MM.1S (cell line): ENCODE measurements at regions not wholly inside any gene's neighbourhood (a gene's known extent, or its start where the extent isn't known, plus 50 kb on each side); places are given as distances from the start of the nearest gene placed in this dataset.

Experiments
- EZH2 ChIP-seq: fragments of 300-600 bp; sonication (generic); optimal IDR thresholded peaks from 2 replicates; pipeline ENCODE3; 2017; ENCODE audit warnings: low read depth, mild to moderate bottlenecking, antibody characterized with exemption, low read length, mixed read lengths
- TF ChIP-seq, protein P1 (sequence below): fragments of 300-600 bp; sonication (generic); IDR thresholded peaks from 2 replicates; pipeline ENCODE4 v1.5.1; 2016; ENCODE audit warnings: antibody characterized with exemption, low read length, mixed read lengths

DNA sequence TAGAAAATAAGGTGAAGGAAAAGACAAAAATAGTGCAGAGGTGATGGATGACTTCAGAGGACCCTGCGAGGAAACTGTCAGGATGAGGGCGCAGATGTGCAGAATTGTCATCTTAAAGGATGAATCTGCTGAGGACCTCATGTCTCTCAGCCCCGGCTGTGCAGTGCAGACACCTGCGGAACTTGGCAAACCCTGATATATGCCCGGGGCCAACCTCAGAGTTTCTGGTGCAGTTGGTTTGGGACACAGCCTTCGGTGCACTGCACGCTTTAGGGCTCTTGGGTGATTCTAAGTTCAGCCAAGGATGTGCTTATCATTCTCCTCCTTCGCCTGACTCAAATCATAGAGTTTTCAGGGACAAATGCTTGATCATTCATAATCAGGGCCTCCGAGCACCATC lies 310.1 kb downstream of the TCERG1L start:
- TF ChIP-seq EZH2 = no peak
- TF ChIP-seq, protein P1, sequence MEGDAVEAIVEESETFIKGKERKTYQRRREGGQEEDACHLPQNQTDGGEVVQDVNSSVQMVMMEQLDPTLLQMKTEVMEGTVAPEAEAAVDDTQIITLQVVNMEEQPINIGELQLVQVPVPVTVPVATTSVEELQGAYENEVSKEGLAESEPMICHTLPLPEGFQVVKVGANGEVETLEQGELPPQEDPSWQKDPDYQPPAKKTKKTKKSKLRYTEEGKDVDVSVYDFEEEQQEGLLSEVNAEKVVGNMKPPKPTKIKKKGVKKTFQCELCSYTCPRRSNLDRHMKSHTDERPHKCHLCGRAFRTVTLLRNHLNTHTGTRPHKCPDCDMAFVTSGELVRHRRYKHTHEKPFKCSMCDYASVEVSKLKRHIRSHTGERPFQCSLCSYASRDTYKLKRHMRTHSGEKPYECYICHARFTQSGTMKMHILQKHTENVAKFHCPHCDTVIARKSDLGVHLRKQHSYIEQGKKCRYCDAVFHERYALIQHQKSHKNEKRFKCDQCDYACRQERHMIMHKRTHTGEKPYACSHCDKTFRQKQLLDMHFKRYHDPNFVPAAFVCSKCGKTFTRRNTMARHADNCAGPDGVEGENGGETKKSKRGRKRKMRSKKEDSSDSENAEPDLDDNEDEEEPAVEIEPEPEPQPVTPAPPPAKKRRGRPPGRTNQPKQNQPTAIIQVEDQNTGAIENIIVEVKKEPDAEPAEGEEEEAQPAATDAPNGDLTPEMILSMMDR = no peak
